Breast epithelium (tissue), 4 donors: ENCODE measurements at regions not wholly inside any gene's neighbourhood (a gene's known extent, or its start where the extent isn't known, plus 50 kb on each side); places are given as distances from the start of the nearest gene placed in this dataset.
A peak's percentile ranks its signal among the peaks of the same experiment; 100 is the strongest.

Experiments
- DNase-seq, 2 donors: peaks; one replicate each; pipeline ENCODE4 v3.0.0-alpha.2; 2019; ENCODE audit warnings: low spot score in 2 of 2
- H3K27ac ChIP-seq, 2 donors: fragments of 200-600 bp; sonication (generic) in 1 of 2; one replicate each; pipeline ENCODE4 v1.5.1; 2016 to 2019; ENCODE audit warnings: mild to moderate bottlenecking in 1 of 2
- H3K27me3 ChIP-seq, 2 donors: fragments of 200-600 bp; sonication (generic) in 1 of 2; one replicate each; pipeline versions ENCODE4 v1.5.1 to v1.6.0; 2017 to 2019; ENCODE audit warnings: control low read depth in 1 of 2, mild to moderate bottlenecking in 1 of 2
- H3K36me3 ChIP-seq: fragments of 200-600 bp; one replicate; pipeline ENCODE4 v1.5.1; 2019
- H3K4me1 ChIP-seq, 2 donors: fragments of 200-600 bp; sonication (generic); one replicate each; pipeline ENCODE4 v1.5.1; 2016 to 2019; ENCODE audit warnings: control low read depth in 1 of 2
- H3K4me3 ChIP-seq, 3 donors: fragments of 200-600 bp; sonication (generic); 1 replicate in 2 of 3; 2 replicates in 1 of 3; pipeline ENCODE4 v1.5.1; 2016 to 2019; ENCODE audit warnings: mild to moderate bottlenecking in 3 of 3, moderate library complexity in 2 of 3
- H3K9me3 ChIP-seq, 2 donors: fragments of 200-600 bp; sonication (generic) in 1 of 2; one replicate each; pipeline ENCODE4 v1.5.1; 2016 to 2019; ENCODE audit warnings: control low read depth in 1 of 2
- CTCF ChIP-seq, 3 donors: fragments of 450-650 bp; IDR thresholded peaks; one replicate each; pipeline ENCODE4 v1.5.1; 2016 to 2017; ENCODE audit warnings: antibody characterized with exemption in 3 of 3, mild to moderate bottlenecking in 3 of 3, moderate library complexity in 3 of 3
- POLR2A ChIP-seq: fragments of 450-650 bp; IDR thresholded peaks from one replicate; pipeline ENCODE4 v1.6.1; 2016; ENCODE audit warnings: antibody characterized with exemption, mild to moderate bottlenecking, moderate library complexity
- POLR2AphosphoS5 ChIP-seq, 3 donors: sonication (generic); formaldehyde crosslinking; IDR thresholded peaks; one replicate each; pipeline ENCODE4 v1.6.1; 2017; ENCODE audit warnings: antibody characterized with exemption in 3 of 3
- intact Hi-C: fragments of 100-400 bp; cut with DNase I; formaldehyde crosslinking; loops from one replicate; pipeline ENCODE4 v1.15.1; 2023; ENCODE audit warnings: low total_unique reads

- Histone ChIP-seq H3K4me1 (no peaks in the 10 kb centered on the region), H3K9me3 (no peaks in the 10 kb centered on the region), H3K4me3 (no peak overlapping the region), H3K27ac (no peak overlapping the region), H3K27me3 (no peaks in the 10 kb centered on the region), H3K36me3 (no peaks in the 10 kb centered on the region)
- TF ChIP-seq POLR2AphosphoS5 (IDR thresholded peaks at IDR 0.05) (no peak), CTCF (IDR thresholded peaks at IDR 0.05) (no peak), POLR2A (no peak)
- DNase-seq, result no peak
- intact Hi-C loops, result no loop called here
These were observed 2122.2 kb downstream of the MAT2B start for GRCh38 chr5:165627548-165628170.

DNA sequence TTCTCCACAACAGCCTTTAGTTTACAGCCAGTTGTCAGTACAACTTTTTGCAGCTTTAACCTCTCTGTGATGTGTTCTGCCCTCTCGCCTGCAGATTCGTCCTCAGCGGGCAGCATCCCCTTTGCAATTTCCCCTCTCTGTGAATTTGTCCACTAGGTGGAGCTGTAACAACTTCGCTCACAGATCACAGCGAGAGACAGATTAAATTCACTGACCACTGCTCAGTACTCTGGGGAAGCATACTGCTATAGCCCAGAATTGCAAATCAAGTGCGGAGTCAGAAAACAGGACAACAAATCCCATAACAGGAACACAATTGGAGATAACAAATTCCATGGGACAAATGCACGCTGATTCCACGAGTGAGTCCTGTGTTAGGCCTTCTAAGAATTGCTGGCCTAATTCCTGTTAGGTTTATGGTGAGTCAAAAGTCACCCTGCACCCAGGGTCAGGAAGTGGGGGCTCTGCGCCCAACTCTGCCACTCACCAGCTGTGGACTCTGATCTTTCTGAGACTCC is 2124.9 kb downstream of the MAT2B start:
- no peak for DNase-seq
- no peak for TF ChIP-seq POLR2A
- TF ChIP-seq CTCF (IDR thresholded peaks at IDR 0.05), result peak; percentile 40 to 59 (median 43)
- no peaks in the 10 kb centered on the region for H3K36me3 ChIP-seq

DNA sequence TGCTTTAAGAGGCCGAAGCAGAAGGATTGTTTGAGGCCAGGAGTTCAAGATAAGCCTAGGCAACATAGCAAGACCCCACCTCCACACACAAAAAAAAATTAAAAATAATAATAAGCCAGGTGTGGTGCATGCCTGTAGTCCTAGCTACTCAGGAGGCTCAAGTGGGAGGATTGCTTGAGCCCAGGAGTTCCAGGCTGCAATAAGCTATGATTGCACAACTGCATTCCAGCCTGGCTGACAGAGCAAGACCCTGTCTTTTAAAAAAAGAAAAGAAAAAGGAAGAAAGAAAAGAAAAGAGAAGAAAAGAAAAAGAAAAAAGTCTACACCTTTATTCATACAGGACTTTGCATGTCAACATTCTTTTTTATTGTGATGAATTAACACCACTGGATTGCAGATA is 2125.8 kb downstream of the MAT2B start:
- Histone ChIP-seq H3K4me1 (no peaks in the 10 kb centered on the region), H3K4me3 (no peak overlapping the region), H3K9me3 (no peaks in the 10 kb centered on the region), H3K27ac (no peak overlapping the region), H3K36me3 (no peaks in the 10 kb centered on the region), H3K27me3 (no peaks in the 10 kb centered on the region)
- no peak for TF ChIP-seq CTCF (IDR thresholded peaks at IDR 0.05)
- no peak for TF ChIP-seq POLR2A
- no peak for DNase-seq
- intact Hi-C loops, result no loop called here

More for the DNA sequence above, 2124.9 kb downstream of the MAT2B start:
- Histone ChIP-seq H3K27me3 (no peaks in the 10 kb centered on the region), H3K27ac (no peak overlapping the region), H3K4me1 (no peaks in the 10 kb centered on the region), H3K4me3 (no peak overlapping the region), H3K9me3 (no peaks in the 10 kb centered on the region)
- intact Hi-C loops, result no loop called here

DNA sequence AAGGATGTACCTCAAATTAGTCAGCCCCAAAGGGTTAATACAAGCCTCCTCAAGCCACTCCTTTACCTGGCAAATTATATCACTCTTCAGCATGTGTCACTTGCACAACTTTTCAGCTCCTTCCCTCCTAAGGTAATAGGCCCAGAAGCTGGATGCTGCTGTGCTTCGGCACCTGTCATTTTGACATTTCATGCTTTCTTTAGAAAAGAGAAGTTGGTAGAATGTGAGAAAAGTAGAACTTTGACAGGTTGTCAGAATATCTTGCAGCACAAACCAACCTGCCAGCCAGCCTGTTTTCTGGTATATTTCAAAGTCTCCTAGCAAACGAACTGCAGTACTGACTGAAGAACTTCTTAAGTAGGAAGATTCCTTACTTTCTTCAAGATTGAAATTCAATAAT is 2136.9 kb downstream of the MAT2B start:
- Histone ChIP-seq H3K27ac (no peak overlapping the region), H3K4me1 (no peaks in the 10 kb centered on the region), H3K36me3 (no peaks in the 10 kb centered on the region), H3K27me3 (no peaks in the 10 kb centered on the region), H3K4me3 (no peak overlapping the region), H3K9me3 (no peaks in the 10 kb centered on the region)
- DNase-seq, result no peak
- intact Hi-C loops, result no loop called here
- TF ChIP-seq POLR2A (no peak), POLR2AphosphoS5 (IDR thresholded peaks at IDR 0.05) (no peak), CTCF (IDR thresholded peaks at IDR 0.05) (no peak)

DNA sequence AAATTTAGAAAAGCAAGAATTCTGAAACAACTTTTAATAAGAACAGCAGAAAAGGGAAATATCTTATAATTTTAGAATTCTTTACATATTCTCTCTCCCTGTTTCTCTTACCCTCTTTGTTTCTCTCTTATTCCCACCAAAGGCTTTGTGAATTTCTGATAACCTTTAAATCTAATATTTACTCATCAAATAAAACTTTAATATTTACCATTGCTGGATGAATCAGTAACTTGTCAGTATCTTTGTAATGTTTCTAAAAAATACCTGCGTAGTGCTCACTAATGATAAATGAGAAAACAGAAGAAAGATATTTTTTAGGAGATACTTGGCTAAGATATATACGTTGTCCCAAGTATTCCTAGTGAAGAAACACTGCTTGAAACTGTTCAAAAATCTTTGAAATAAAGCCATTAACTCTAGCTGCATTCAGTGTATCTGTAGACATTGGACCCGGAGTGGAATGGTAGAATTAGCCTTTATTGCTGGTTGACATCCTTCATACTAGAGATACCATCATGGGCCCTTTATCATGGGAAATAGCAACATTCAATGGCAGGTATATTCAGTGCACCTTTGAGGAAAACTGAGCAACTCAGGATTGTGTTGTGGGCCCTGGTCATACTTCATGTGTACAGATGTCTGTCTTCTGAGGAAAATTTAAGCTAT is 2160.4 kb downstream of the MAT2B start:
- DNase-seq, result no peak
- no peaks in the 10 kb centered on the region for H3K4me1 ChIP-seq
- TF ChIP-seq POLR2A (no peak), POLR2AphosphoS5 (IDR thresholded peaks at IDR 0.05) (no peak), CTCF (IDR thresholded peaks at IDR 0.05) (no peak)
- H3K27ac ChIP-seq, result no peak overlapping the region
- H3K27me3 ChIP-seq, result no peaks in the 10 kb centered on the region
- no peak overlapping the region for H3K4me3 ChIP-seq
- H3K9me3 ChIP-seq, result no peaks in the 10 kb centered on the region
- H3K36me3 ChIP-seq, result no peaks in the 10 kb centered on the region
- intact Hi-C loops, result no loop called here
